ENCODE measurements at regions not wholly inside any gene's neighbourhood (a gene's known extent, or its start where the extent isn't known, plus 50 kb on each side); places are given as distances from the start of the nearest gene placed in this dataset.
"Not testable (repeated sequence)": the region's sequence is repeated elsewhere in the genome, so short reads cannot be mapped to it uniquely, and the experiment has no call there.

DNA sequence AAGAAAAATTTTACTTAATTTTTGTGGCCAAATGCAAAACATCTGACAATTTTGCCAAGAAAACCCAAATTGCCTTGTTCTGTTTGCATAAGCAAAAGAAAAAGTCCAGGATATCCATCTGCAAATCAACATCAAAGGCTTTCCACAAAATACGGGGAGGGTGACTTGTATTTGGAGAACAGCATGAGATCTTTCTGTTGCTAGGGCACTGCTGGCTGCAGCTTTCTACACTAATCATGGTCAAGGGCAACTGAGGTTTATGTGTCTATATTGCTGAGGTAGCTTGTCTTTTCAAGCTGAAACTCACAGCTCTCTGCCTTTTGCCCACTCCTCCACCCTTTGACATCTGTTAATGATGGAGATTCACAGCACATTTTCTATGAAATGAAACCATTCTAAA is 389.1 kb downstream of the NKX6-1 start:
- H3K27ac ChIP-seq: no peak overlapping the region
- H3K4me3 ChIP-seq: no peak overlapping the region
- TF ChIP-seq, protein P1, sequence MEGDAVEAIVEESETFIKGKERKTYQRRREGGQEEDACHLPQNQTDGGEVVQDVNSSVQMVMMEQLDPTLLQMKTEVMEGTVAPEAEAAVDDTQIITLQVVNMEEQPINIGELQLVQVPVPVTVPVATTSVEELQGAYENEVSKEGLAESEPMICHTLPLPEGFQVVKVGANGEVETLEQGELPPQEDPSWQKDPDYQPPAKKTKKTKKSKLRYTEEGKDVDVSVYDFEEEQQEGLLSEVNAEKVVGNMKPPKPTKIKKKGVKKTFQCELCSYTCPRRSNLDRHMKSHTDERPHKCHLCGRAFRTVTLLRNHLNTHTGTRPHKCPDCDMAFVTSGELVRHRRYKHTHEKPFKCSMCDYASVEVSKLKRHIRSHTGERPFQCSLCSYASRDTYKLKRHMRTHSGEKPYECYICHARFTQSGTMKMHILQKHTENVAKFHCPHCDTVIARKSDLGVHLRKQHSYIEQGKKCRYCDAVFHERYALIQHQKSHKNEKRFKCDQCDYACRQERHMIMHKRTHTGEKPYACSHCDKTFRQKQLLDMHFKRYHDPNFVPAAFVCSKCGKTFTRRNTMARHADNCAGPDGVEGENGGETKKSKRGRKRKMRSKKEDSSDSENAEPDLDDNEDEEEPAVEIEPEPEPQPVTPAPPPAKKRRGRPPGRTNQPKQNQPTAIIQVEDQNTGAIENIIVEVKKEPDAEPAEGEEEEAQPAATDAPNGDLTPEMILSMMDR (IDR thresholded peaks at IDR 0.05): no peak
- H3K36me3 ChIP-seq: no peaks in the 10 kb centered on the region
- no peak for DNase-seq (ENCODE audit: low spot score)
- H3K4me1 ChIP-seq: no peaks in the 10 kb centered on the region
- peaks cover 0 to 12% of the 10 kb centered on the region in 2 donors for H3K9me3 ChIP-seq
- H3K27me3 ChIP-seq: no peaks in the 10 kb centered on the region

DNA sequence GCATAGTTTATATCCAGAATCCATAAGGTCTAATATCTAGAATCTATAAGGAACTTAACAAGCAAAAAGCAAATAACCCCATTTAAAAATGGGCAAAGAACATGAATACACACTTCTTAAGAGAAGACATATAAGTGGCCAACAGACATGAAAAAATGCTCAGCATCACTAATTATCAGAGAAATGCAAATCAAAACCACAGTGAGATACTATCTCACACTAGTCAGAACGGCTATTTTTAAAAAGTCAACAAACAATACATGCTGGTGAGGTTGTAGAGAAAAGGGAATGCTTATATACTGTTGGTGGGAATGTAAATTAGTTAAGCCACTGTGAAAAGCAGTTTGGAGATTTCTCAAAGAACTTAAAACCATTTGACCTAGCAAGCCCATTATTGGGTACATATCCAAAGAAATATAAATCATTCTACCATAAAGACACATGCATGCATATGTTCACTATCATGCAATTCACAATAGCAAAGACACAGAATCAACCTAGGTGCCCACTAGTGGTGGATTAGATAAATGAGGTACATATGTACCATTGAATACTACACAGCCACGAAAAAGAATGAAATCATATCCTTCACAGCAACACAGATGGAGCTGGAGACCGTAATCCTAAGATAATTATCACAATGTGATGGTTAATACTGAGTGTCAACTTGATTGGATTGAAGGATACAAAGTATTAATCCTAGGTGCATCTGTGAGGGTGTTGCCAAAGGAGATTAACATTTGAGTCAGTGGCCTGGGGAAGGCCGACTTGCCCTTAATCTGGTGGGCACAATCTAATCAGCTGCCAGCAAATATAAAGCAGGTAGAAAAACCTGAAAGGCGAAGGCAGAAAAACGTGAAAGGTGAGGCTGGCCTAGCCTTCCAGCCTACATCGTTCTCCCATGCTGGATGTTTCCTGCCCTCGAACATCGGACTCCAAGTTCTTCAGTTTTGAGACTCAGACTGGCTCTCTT is 397.2 kb downstream of the NKX6-1 start:
- not testable (repeated sequence) for H3K36me3 ChIP-seq; DNase-seq (ENCODE audit: low spot score); H3K4me3 ChIP-seq; H3K27me3 ChIP-seq; H3K27ac ChIP-seq; H3K9me3 ChIP-seq; H3K4me1 ChIP-seq

DNA sequence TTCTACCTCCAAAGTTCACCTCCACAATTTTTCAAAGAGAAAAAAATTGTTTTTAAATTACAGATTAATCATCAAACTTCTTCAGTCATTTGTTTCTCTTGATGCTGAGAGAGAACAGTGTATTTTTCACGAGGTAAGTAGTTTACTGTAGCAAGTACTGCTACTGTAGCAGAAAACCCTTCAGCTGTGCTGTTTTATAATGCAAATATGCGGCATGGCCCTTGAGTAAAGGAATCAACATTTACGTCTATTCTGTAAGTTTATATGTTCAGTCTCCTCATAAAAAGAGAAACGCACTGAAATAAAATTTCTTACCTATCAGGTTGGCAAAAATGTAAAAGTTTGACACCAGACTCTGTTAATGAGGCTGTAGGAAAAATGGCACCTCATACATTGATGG is 399.0 kb downstream of the NKX6-1 start:
- no peak overlapping the region for H3K27ac ChIP-seq
- DNase-seq (ENCODE audit: low spot score): no peak
- H3K27me3 ChIP-seq: no peaks in the 10 kb centered on the region
- H3K4me1 ChIP-seq: no peaks in the 10 kb centered on the region
- H3K36me3 ChIP-seq: no peaks in the 10 kb centered on the region
- no peak overlapping the region for H3K4me3 ChIP-seq
- H3K9me3 ChIP-seq: no peaks in the 10 kb centered on the region
- TF ChIP-seq, protein P1 (IDR thresholded peaks at IDR 0.05): no peak

- TF ChIP-seq, protein P1 (IDR thresholded peaks at IDR 0.05): no peak
- no peaks in the 10 kb centered on the region for H3K36me3 ChIP-seq
- H3K4me3 ChIP-seq: no peak overlapping the region
- no peak overlapping the region for H3K27ac ChIP-seq
- no peak for DNase-seq (ENCODE audit: low spot score)
- H3K27me3 ChIP-seq: no peaks in the 10 kb centered on the region
- no peaks in the 10 kb centered on the region for H3K9me3 ChIP-seq
- no peaks in the 10 kb centered on the region for H3K4me1 ChIP-seq
Measured at GRCh38 chr4:84099599-84099998, 399.5 kb downstream of the NKX6-1 start.

DNA sequence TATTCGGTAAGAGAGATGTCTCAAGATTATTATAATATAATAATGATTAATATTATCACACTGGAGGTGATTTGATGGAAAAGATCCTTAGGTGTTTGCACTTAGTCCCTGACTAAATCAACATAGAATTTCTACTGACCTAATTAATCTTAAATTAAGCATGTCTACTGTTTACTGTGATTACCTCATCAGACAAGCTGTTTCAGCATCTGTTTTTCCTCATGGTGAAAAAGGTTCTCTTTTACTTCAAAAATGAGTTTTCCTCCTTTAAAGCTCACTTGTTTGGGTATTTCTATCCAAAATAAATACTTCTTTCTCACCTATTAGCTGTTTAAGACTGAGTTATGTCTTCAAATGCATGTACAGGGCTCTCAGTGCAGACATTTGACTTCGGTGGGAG is 407.8 kb downstream of the NKX6-1 start:
- H3K36me3 ChIP-seq: no peaks in the 10 kb centered on the region
- no peaks in the 10 kb centered on the region for H3K27me3 ChIP-seq
- TF ChIP-seq, protein P1 (IDR thresholded peaks at IDR 0.05): no peak
- H3K4me1 ChIP-seq: no peaks in the 10 kb centered on the region
- H3K4me3 ChIP-seq: no peak overlapping the region
- peaks cover 0 to 5% of the 10 kb centered on the region in 2 donors for H3K9me3 ChIP-seq
- no peak for DNase-seq (ENCODE audit: low spot score)
- H3K27ac ChIP-seq: no peak overlapping the region

- TF ChIP-seq, protein P1 (IDR thresholded peaks at IDR 0.05): no peak
- no peaks in the 10 kb centered on the region for H3K27me3 ChIP-seq
- H3K4me1 ChIP-seq: no peaks in the 10 kb centered on the region
- no peak for DNase-seq (ENCODE audit: low spot score)
- H3K36me3 ChIP-seq: no peaks in the 10 kb centered on the region
- peaks cover 0 to 5% of the 10 kb centered on the region in 2 donors for H3K9me3 ChIP-seq
- no peak overlapping the region for H3K27ac ChIP-seq
- H3K4me3 ChIP-seq: no peak overlapping the region
Measured at GRCh38 chr4:84089652-84090437, 409.2 kb downstream of the NKX6-1 start.

Measured in right atrium auricular region (tissue), 2 donors.